Coronary artery (tissue), 2 donors: ENCODE measurements at regions not wholly inside any gene's neighbourhood (a gene's known extent, or its start where the extent isn't known, plus 50 kb on each side); places are given as distances from the start of the nearest gene placed in this dataset.

Source experiments
- DNase-seq: peaks from one replicate; pipeline ENCODE4 v3.0.0-alpha.2; 2017; ENCODE audit warnings: low spot score
- H3K27ac ChIP-seq, 2 donors: fragments of 200-600 bp; sonication (generic); one replicate each; pipeline ENCODE4 v1.5.1; 2016 to 2019
- H3K4me3 ChIP-seq: fragments of 200-600 bp; sonication (generic); 2 replicates; pipeline ENCODE4 v1.5.1; 2016; ENCODE audit warnings: mild to moderate bottlenecking, moderate library complexity
- CTCF ChIP-seq: fragments of 200-600 bp; sonication (generic); IDR thresholded peaks from one replicate; pipeline ENCODE4 v1.5.1; 2019; ENCODE audit warnings: antibody characterized with exemption

- Histone ChIP-seq H3K27ac (no peak overlapping the region), H3K4me3 (no peak overlapping the region)
- DNase-seq: no peak
- no peak for TF ChIP-seq CTCF
These were observed 145.6 kb upstream of the FSCB start for GRCh38 chr14:44652640-44653039.

- no peak overlapping the region for H3K27ac ChIP-seq
These were observed 142.0 kb upstream of the FSCB start for GRCh38 chr14:44649061-44649460.

GRCh38 chr14:44640416-44640815 is 133.3 kb upstream of the FSCB start:
- H3K4me3 ChIP-seq: no peak overlapping the region
- no peak for DNase-seq
- no peak overlapping the region for H3K27ac ChIP-seq
- TF ChIP-seq CTCF: no peak

More at GRCh38 chr14:44649061-44649460, 142.0 kb upstream of the FSCB start:
- DNase-seq: no peak
- no peak for TF ChIP-seq CTCF
- H3K4me3 ChIP-seq: no peak overlapping the region

- H3K27ac ChIP-seq: no peak overlapping the region
- no peak overlapping the region for H3K4me3 ChIP-seq
- no peak for TF ChIP-seq CTCF
- DNase-seq: no peak
These were observed 132.8 kb upstream of the FSCB start for GRCh38 chr14:44639781-44640385.

- no peak for DNase-seq
- TF ChIP-seq CTCF: no peak
- H3K27ac ChIP-seq: no peak overlapping the region
- no peak overlapping the region for H3K4me3 ChIP-seq
These were observed 127.6 kb upstream of the FSCB start for GRCh38 chr14:44634692-44635091.

DNA sequence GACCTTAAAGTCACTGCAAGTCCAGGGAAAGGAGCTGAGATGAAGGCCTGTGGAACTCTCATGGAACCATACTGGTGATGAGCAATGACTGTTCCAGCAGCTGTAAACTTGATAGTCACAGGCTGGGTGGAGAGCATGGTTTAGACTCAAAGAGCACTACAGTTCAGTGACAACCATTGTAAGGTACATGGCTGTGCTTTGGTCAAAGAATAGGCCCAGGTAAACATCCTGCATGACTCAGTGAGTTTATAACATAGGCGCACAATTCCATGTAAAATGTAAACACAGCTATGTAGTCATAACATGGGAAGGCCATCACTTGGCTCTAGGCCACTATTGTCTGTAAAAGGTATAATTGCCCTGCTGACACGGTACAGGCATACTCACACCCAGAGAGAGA is 119.3 kb upstream of the FSCB start:
- no peak for TF ChIP-seq CTCF
- no peak for DNase-seq
- Histone ChIP-seq H3K4me3 (no peak overlapping the region), H3K27ac (no peak overlapping the region)

DNA sequence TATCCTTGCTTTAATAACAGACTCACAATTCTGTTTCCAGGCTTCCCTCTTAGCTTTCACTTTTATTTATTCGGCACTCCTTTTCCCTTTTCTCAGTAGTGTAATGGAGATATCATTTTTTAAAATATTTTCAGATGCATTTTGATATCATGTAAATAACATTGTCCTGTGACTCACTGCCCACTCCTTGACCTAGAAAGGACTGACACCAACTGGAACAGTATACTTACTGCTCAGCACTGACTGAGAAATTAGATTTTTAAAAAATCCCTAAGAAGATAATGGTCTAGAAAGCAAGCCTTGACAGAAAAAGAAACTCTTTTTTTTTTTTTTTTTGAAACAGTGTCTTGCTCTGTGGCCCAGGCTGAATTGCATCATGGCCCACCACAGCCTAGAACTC is 118.0 kb upstream of the FSCB start:
- no peak overlapping the region for H3K27ac ChIP-seq
- TF ChIP-seq CTCF: no peak
- H3K4me3 ChIP-seq: no peak overlapping the region
- DNase-seq: no peak
